ENCODE measurements at regions not wholly inside any gene's neighbourhood (a gene's known extent, or its start where the extent isn't known, plus 50 kb on each side); places are given as distances from the start of the nearest gene placed in this dataset.

DNA sequence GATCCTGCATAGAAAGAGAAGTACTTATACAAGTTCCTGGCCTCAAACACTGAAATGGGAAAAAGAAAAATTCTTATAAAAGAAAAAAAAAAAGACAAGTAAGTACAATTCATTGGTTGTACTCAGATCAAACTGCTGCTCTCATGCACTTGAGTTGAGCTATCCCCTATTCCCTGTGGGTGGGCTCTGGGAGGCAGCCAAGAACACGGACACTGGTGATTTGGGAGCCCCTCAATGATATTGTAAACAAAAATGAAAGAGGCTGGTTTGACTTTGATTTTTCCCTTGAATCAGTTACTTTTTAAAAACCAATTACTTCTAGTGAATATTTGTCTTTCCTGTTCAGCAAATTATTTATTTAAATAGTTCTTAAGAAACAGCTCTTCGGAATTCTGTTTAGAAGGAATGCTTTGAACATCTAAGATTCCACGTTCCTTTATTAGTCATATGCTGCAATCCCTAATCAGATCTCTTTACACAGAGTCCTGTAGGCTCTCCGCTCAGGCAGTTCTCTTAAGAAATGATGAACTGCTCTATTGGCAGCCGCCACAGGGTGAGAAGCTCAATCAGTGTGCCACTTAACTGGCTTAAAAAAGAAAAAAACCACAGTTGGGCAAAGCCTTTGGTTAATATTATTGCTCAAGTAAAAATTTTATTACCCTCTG is 225.1 kb downstream of the TMEM182 start:
- no peak overlapping the region for H3K4me3 ChIP-seq (ENCODE audit: low read length in 2 of 2)
- no peak overlapping the region for H3K18ac ChIP-seq (ENCODE audit: low read length)
- no peak overlapping the region for H2BK120ac ChIP-seq (ENCODE audit: low read depth, low read length)
- H3K4me1 ChIP-seq (ENCODE audit: control insufficient read depth in 2 of 2, insufficient read depth in 1 of 2, low read depth in 1 of 2, low read length in 2 of 2), result no peaks in the 10 kb centered on the region
- H3K79me1 ChIP-seq (ENCODE audit: low read depth, low read length), result no peaks in the 10 kb centered on the region
- H2AK5ac ChIP-seq (ENCODE audit: low read depth, low read length), result no peak overlapping the region
- H2BK15ac ChIP-seq (ENCODE audit: low read length), result no peak overlapping the region
- H2AFZ ChIP-seq (ENCODE audit: low read length), result no peak overlapping the region
- no peaks in the 10 kb centered on the region for H3K27me3 ChIP-seq (ENCODE audit: control insufficient read depth in 3 of 3, insufficient read depth in 3 of 3, low read depth in 1 of 3, low read length in 3 of 3)
- no peak overlapping the region for H3K23ac ChIP-seq (ENCODE audit: low read depth, low read length, poor library complexity)
- no CpG with 5 or more reads among the region's 5 CpGs for WGBS, 2 donors (ENCODE audit: extremely low coverage in 2 of 2, insufficient read length in 2 of 2, insufficient replicate concordance in 1 of 2)
- no peak for DNase-seq (ENCODE audit: low spot score)
- no peak overlapping the region for H3K4ac ChIP-seq (ENCODE audit: low read length)
- H2BK5ac ChIP-seq (ENCODE audit: low read length), result no peak overlapping the region
- no peak overlapping the region for H4K8ac ChIP-seq (ENCODE audit: low read depth, low read length)
- H3K9ac ChIP-seq (ENCODE audit: low read depth, low read length, poor library complexity), result no peak overlapping the region
- no peak overlapping the region for H3K27ac ChIP-seq (replicated peaks; ENCODE audit: low read length)
- H2BK12ac ChIP-seq (ENCODE audit: low read length), result no peak overlapping the region
- no peaks in the 10 kb centered on the region for H3K36me3 ChIP-seq (replicated peaks in 1 of 2; ENCODE audit: control insufficient read depth in 2 of 2, insufficient read depth in 2 of 2, low read length in 2 of 2)
- H4K91ac ChIP-seq (ENCODE audit: low read depth, low read length, poor library complexity), result no peak overlapping the region
- H3K4me2 ChIP-seq (ENCODE audit: insufficient read depth, low read length, poor library complexity, severe bottlenecking), result no peak overlapping the region
- H3K9me3 ChIP-seq (replicated peaks in 1 of 2; ENCODE audit: control insufficient read depth in 2 of 2, insufficient read depth in 1 of 2, low read depth in 1 of 2, low read length in 2 of 2), result no peaks in the 10 kb centered on the region
- H3K14ac ChIP-seq (ENCODE audit: low read length), result no peak overlapping the region

DNA sequence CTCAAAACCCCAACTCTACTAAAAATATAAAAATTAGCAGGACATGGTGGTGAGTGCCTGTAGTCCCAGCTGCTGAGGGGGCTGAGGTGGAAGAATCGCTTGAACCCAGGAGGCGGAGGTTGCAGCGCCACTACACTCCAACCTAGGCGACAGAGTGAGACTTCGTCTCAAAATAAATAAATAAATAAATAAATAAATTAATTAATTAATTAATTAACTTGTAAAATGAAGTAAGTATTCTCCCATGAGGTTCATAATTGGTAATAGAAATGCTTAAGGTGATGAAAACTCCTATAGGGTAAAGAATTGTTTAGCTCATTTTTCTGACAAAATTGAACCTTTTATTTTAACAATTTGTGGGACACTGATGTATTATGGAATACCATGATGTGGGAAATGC is 230.8 kb downstream of the TMEM182 start:
- Histone ChIP-seq H3K79me1 (ENCODE audit: low read depth, low read length) (no peaks in the 10 kb centered on the region), H3K36me3 (replicated peaks in 1 of 2; ENCODE audit: control insufficient read depth in 2 of 2, insufficient read depth in 2 of 2, low read length in 2 of 2) (no peaks in the 10 kb centered on the region), H3K27ac (replicated peaks; ENCODE audit: low read length) (no peak overlapping the region), H2BK120ac (ENCODE audit: low read depth, low read length) (no peak overlapping the region), H3K18ac (ENCODE audit: low read length) (no peak overlapping the region), H3K27me3 (ENCODE audit: control insufficient read depth in 3 of 3, insufficient read depth in 3 of 3, low read depth in 1 of 3, low read length in 3 of 3) (no peaks in the 10 kb centered on the region), H3K4ac (ENCODE audit: low read length) (no peak overlapping the region), H2AFZ (ENCODE audit: low read length) (no peak overlapping the region), H3K4me2 (ENCODE audit: insufficient read depth, low read length, poor library complexity, severe bottlenecking) (no peak overlapping the region), H3K4me3 (ENCODE audit: low read length in 2 of 2) (no peak overlapping the region), H3K14ac (ENCODE audit: low read length) (no peak overlapping the region), H3K23ac (ENCODE audit: low read depth, low read length, poor library complexity) (no peak overlapping the region), H3K4me1 (ENCODE audit: control insufficient read depth in 2 of 2, insufficient read depth in 1 of 2, low read depth in 1 of 2, low read length in 2 of 2) (no peaks in the 10 kb centered on the region), H2BK15ac (ENCODE audit: low read length) (no peak overlapping the region), H2AK5ac (ENCODE audit: low read depth, low read length) (no peak overlapping the region), H4K91ac (ENCODE audit: low read depth, low read length, poor library complexity) (no peak overlapping the region), H4K8ac (ENCODE audit: low read depth, low read length) (no peak overlapping the region), H3K9me3 (replicated peaks in 1 of 2; ENCODE audit: control insufficient read depth in 2 of 2, insufficient read depth in 1 of 2, low read depth in 1 of 2, low read length in 2 of 2) (peaks cover 0 to 4% of the 10 kb centered on the region in 2 donors), H3K9ac (ENCODE audit: low read depth, low read length, poor library complexity) (no peak overlapping the region), H2BK5ac (ENCODE audit: low read length) (no peak overlapping the region), H2BK12ac (ENCODE audit: low read length) (no peak overlapping the region)
- no CpG with 5 or more reads among the region's 5 CpGs for WGBS, 2 donors (ENCODE audit: extremely low coverage in 2 of 2, insufficient read length in 2 of 2, insufficient replicate concordance in 1 of 2)
- no peak for DNase-seq (ENCODE audit: low spot score)

DNA sequence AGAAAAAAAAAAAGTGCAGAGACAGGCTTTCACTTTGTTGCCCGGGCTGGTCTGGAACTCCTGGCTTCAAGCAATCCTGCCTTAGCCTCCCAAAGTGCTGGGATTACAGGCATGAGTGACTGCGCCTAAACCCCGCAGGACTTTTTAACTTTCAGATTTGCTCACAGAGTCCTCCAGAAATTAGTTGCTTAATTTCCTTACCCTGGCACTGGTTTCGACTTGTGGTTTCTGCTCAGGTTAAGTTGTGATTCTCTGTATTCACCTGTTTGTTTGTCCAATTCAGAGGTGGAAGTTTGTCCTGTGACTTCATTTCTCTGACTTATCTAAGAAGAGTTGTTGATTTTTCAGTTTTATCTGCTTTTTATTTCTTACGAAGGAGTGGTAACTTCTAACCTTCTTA is 238.1 kb downstream of the TMEM182 start:
- no peaks in the 10 kb centered on the region for H3K79me1 ChIP-seq (ENCODE audit: low read depth, low read length)
- H3K36me3 ChIP-seq (replicated peaks in 1 of 2; ENCODE audit: control insufficient read depth in 2 of 2, insufficient read depth in 2 of 2, low read length in 2 of 2), result no peaks in the 10 kb centered on the region
- no peak overlapping the region for H3K4me3 ChIP-seq (ENCODE audit: low read length in 2 of 2)
- no peak overlapping the region for H2BK12ac ChIP-seq (ENCODE audit: low read length)
- no peak overlapping the region for H3K4me2 ChIP-seq (ENCODE audit: insufficient read depth, low read length, poor library complexity, severe bottlenecking)
- H3K9ac ChIP-seq (ENCODE audit: low read depth, low read length, poor library complexity), result no peak overlapping the region
- no peak overlapping the region for H2AK5ac ChIP-seq (ENCODE audit: low read depth, low read length)
- no peak overlapping the region for H3K23ac ChIP-seq (ENCODE audit: low read depth, low read length, poor library complexity)
- H2BK120ac ChIP-seq (ENCODE audit: low read depth, low read length), result no peak overlapping the region
- no peak overlapping the region for H2BK15ac ChIP-seq (ENCODE audit: low read length)
- H2BK5ac ChIP-seq (ENCODE audit: low read length), result no peak overlapping the region
- peaks cover 2 to 16% of the 10 kb centered on the region in 2 donors for H3K9me3 ChIP-seq (replicated peaks in 1 of 2; ENCODE audit: control insufficient read depth in 2 of 2, insufficient read depth in 1 of 2, low read depth in 1 of 2, low read length in 2 of 2)
- H2AFZ ChIP-seq (ENCODE audit: low read length), result no peak overlapping the region
- H3K18ac ChIP-seq (ENCODE audit: low read length), result no peak overlapping the region
- no peaks in the 10 kb centered on the region for H3K27me3 ChIP-seq (ENCODE audit: control insufficient read depth in 3 of 3, insufficient read depth in 3 of 3, low read depth in 1 of 3, low read length in 3 of 3)
- no peak overlapping the region for H3K14ac ChIP-seq (ENCODE audit: low read length)
- peaks cover 2 to 6% of the 10 kb centered on the region in 2 donors for H3K4me1 ChIP-seq (ENCODE audit: control insufficient read depth in 2 of 2, insufficient read depth in 1 of 2, low read depth in 1 of 2, low read length in 2 of 2)
- DNase-seq (ENCODE audit: low spot score), result no peak
- no CpG with 5 or more reads among the region's 5 CpGs for WGBS, 2 donors (ENCODE audit: extremely low coverage in 2 of 2, insufficient read length in 2 of 2, insufficient replicate concordance in 1 of 2)
- H4K8ac ChIP-seq (ENCODE audit: low read depth, low read length), result no peak overlapping the region
- H3K27ac ChIP-seq (replicated peaks; ENCODE audit: low read length), result no peak overlapping the region
- H3K4ac ChIP-seq (ENCODE audit: low read length), result no peak overlapping the region
- no peak overlapping the region for H4K91ac ChIP-seq (ENCODE audit: low read depth, low read length, poor library complexity)

- Histone ChIP-seq H3K4me3 (ENCODE audit: low read length in 2 of 2) (no peak overlapping the region), H2BK15ac (ENCODE audit: low read length) (no peak overlapping the region), H2AFZ (ENCODE audit: low read length) (no peak overlapping the region), H3K79me1 (ENCODE audit: low read depth, low read length) (no peaks in the 10 kb centered on the region), H3K4ac (ENCODE audit: low read length) (no peak overlapping the region), H4K91ac (ENCODE audit: low read depth, low read length, poor library complexity) (no peak overlapping the region), H3K4me1 (ENCODE audit: control insufficient read depth in 2 of 2, insufficient read depth in 1 of 2, low read depth in 1 of 2, low read length in 2 of 2) (peaks cover 2 to 6% of the 10 kb centered on the region in 2 donors), H3K36me3 (replicated peaks in 1 of 2; ENCODE audit: control insufficient read depth in 2 of 2, insufficient read depth in 2 of 2, low read length in 2 of 2) (no peaks in the 10 kb centered on the region), H4K8ac (ENCODE audit: low read depth, low read length) (no peak overlapping the region), H3K27ac (replicated peaks; ENCODE audit: low read length) (no peak overlapping the region), H3K23ac (ENCODE audit: low read depth, low read length, poor library complexity) (no peak overlapping the region), H3K9ac (ENCODE audit: low read depth, low read length, poor library complexity) (no peak overlapping the region), H2BK120ac (ENCODE audit: low read depth, low read length) (no peak overlapping the region), H2AK5ac (ENCODE audit: low read depth, low read length) (no peak overlapping the region), H2BK12ac (ENCODE audit: low read length) (no peak overlapping the region), H3K14ac (ENCODE audit: low read length) (no peak overlapping the region), H3K9me3 (replicated peaks in 1 of 2; ENCODE audit: control insufficient read depth in 2 of 2, insufficient read depth in 1 of 2, low read depth in 1 of 2, low read length in 2 of 2) (peaks cover 2 to 12% of the 10 kb centered on the region in 2 donors), H3K4me2 (ENCODE audit: insufficient read depth, low read length, poor library complexity, severe bottlenecking) (no peak overlapping the region), H2BK5ac (ENCODE audit: low read length) (no peak overlapping the region), H3K27me3 (ENCODE audit: control insufficient read depth in 3 of 3, insufficient read depth in 3 of 3, low read depth in 1 of 3, low read length in 3 of 3) (no peaks in the 10 kb centered on the region), H3K18ac (ENCODE audit: low read length) (no peak overlapping the region)
- no peak for DNase-seq (ENCODE audit: low spot score)
- WGBS, 2 donors (ENCODE audit: extremely low coverage in 2 of 2, insufficient read length in 2 of 2, insufficient replicate concordance in 1 of 2), result no CpG with 5 or more reads among the region's 4 CpGs
Observed at GRCh38 chr2:103002954-103003353, 241.1 kb downstream of the TMEM182 start.

Measured in neuronal stem cell (in vitro differentiated cells).